ENCODE measurements at regions not wholly inside any gene's neighbourhood (a gene's known extent, or its start where the extent isn't known, plus 50 kb on each side); places are given as distances from the start of the nearest gene placed in this dataset.

DNA sequence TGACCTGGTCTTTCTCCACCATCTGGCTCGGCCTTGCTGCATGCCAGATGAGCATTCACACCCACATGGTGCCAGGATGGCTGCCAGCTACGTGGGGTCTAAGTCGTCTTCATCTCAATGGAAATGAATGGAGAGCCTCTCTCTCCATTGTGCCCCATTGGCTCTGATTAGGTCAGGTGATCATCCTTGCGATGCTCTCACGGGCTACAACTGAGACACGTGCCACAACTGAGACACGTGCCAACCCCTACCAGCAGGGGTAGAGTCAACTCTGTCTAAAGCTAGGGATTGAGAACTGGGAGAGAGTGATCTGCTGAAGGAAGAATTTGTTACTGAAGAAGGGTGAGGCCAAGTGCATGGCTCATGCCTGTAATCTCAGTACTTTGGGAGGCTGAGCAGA, 67.3 kb upstream of the RALY start:
- Mint-ChIP-seq H3K27ac (no peak overlapping the region), H3K4me1 (no peaks in the 10 kb centered on the region), H3K27me3 (peaks cover 18% of the 10 kb centered on the region), H3K9me3 (ENCODE audit: insufficient read depth) (no peaks in the 10 kb centered on the region), H3K4me3 (no peak overlapping the region)
- peaks cover 0 to 5% (median 0%) of the 10 kb centered on the region in 4 experiments for H3K27me3 ChIP-seq (replicated peaks in 1 of 4; ENCODE audit: control extremely low read depth in 1 of 4, control insufficient read depth in 3 of 4, insufficient read depth in 4 of 4, low read length in 3 of 4)
- no peak for DNase-seq
- TF ChIP-seq, protein P1, sequence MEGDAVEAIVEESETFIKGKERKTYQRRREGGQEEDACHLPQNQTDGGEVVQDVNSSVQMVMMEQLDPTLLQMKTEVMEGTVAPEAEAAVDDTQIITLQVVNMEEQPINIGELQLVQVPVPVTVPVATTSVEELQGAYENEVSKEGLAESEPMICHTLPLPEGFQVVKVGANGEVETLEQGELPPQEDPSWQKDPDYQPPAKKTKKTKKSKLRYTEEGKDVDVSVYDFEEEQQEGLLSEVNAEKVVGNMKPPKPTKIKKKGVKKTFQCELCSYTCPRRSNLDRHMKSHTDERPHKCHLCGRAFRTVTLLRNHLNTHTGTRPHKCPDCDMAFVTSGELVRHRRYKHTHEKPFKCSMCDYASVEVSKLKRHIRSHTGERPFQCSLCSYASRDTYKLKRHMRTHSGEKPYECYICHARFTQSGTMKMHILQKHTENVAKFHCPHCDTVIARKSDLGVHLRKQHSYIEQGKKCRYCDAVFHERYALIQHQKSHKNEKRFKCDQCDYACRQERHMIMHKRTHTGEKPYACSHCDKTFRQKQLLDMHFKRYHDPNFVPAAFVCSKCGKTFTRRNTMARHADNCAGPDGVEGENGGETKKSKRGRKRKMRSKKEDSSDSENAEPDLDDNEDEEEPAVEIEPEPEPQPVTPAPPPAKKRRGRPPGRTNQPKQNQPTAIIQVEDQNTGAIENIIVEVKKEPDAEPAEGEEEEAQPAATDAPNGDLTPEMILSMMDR (IDR thresholded peaks at IDR 0.05): no peak
- H3K9ac ChIP-seq (ENCODE audit: low read length): no peak overlapping the region
- ChIA-PET POLR2A (no interaction called here), CTCF (no interaction called here)
- H3K79me2 ChIP-seq (ENCODE audit: control insufficient read depth, insufficient read depth, low read length): no peaks in the 10 kb centered on the region
- WGBS (ENCODE audit: insufficient coverage): 95% methylated on average over 7 of the region's 7 CpGs
- ATAC-seq (ENCODE audit: low read depth): no peak
- no peak overlapping the region for H3K4me2 ChIP-seq (replicated peaks; ENCODE audit: low read depth, low read length, poor library complexity, severe bottlenecking)
- H3K9me3 ChIP-seq (ENCODE audit: control extremely low read depth in 1 of 3, control insufficient read depth in 2 of 3, insufficient read depth in 1 of 3, low read length in 2 of 3): no peaks in the 10 kb centered on the region
- no peak overlapping the region for H2AFZ ChIP-seq (ENCODE audit: insufficient read depth, low read depth, low read length, poor library complexity, severe bottlenecking)
- H3K36me3 ChIP-seq (replicated peaks in 1 of 2; ENCODE audit: control extremely low read depth in 1 of 2, control insufficient read depth in 1 of 2, extremely low read depth in 1 of 2, insufficient read depth in 2 of 2, low read length in 1 of 2): no peaks in the 10 kb centered on the region
- H3K27ac ChIP-seq (ENCODE audit: low read length in 2 of 2): no peak overlapping the region
- H4K20me1 ChIP-seq (ENCODE audit: control insufficient read depth, insufficient read depth, low read length, poor library complexity, severe bottlenecking): no peaks in the 10 kb centered on the region
- H3K4me1 ChIP-seq (ENCODE audit: control insufficient read depth in 2 of 2, insufficient read depth in 2 of 2, low read length in 2 of 2): no peaks in the 10 kb centered on the region
- intact Hi-C loops (cut with micrococcal nuclease): no loop called here
- no peak overlapping the region for H3K4me3 ChIP-seq (ENCODE audit: control extremely low read depth in 1 of 5, extremely low read depth in 1 of 5, insufficient read depth in 1 of 5, low read depth in 2 of 5, low read length in 4 of 5)

DNA sequence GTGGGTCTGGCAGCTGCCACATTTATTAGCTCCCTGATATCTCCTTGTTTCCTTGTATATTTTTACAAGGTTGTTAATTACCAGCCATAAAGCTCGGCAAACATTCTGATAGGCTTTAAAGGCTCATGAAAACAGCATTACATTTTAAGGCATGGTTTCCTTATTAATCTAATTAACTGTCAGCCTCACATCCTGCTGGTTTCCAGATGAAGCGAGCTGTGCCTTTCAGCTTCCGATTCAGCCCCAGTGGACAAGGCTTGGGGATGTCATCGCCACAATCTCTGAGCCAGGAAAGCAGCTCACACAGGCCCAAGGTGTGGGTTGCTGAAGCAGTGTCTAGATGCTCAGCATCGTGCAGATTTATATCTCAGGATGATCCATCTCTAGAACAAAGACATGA, 66.0 kb upstream of the RALY start:
- DNase-seq: no peak
- Histone ChIP-seq H4K20me1 (ENCODE audit: control insufficient read depth, insufficient read depth, low read length, poor library complexity, severe bottlenecking) (no peaks in the 10 kb centered on the region), H3K4me3 (ENCODE audit: control extremely low read depth in 1 of 5, extremely low read depth in 1 of 5, insufficient read depth in 1 of 5, low read depth in 2 of 5, low read length in 4 of 5) (no peak overlapping the region), H2AFZ (ENCODE audit: insufficient read depth, low read depth, low read length, poor library complexity, severe bottlenecking) (no peak overlapping the region), H3K27me3 (replicated peaks in 1 of 4; ENCODE audit: control extremely low read depth in 1 of 4, control insufficient read depth in 3 of 4, insufficient read depth in 4 of 4, low read length in 3 of 4) (peaks cover 0 to 5% (median 0%) of the 10 kb centered on the region in 4 experiments), H3K36me3 (replicated peaks in 1 of 2; ENCODE audit: control extremely low read depth in 1 of 2, control insufficient read depth in 1 of 2, extremely low read depth in 1 of 2, insufficient read depth in 2 of 2, low read length in 1 of 2) (no peaks in the 10 kb centered on the region), H3K9me3 (ENCODE audit: control extremely low read depth in 1 of 3, control insufficient read depth in 2 of 3, insufficient read depth in 1 of 3, low read length in 2 of 3) (no peaks in the 10 kb centered on the region), H3K4me2 (replicated peaks; ENCODE audit: low read depth, low read length, poor library complexity, severe bottlenecking) (no peak overlapping the region), H3K4me1 (ENCODE audit: control insufficient read depth in 2 of 2, insufficient read depth in 2 of 2, low read length in 2 of 2) (no peaks in the 10 kb centered on the region), H3K79me2 (ENCODE audit: control insufficient read depth, insufficient read depth, low read length) (no peaks in the 10 kb centered on the region), H3K27ac (ENCODE audit: low read length in 2 of 2) (no peak overlapping the region), H3K9ac (ENCODE audit: low read length) (no peak overlapping the region)
- Mint-ChIP-seq H3K4me3 (no peak overlapping the region), H3K27ac (no peak overlapping the region), H3K27me3 (peaks cover 18% of the 10 kb centered on the region), H3K4me1 (no peaks in the 10 kb centered on the region), H3K9me3 (ENCODE audit: insufficient read depth) (no peaks in the 10 kb centered on the region)
- no peak for ATAC-seq (ENCODE audit: low read depth)
- POLR2A ChIA-PET: no interaction called here
- no peak for TF ChIP-seq EZH2 (IDR thresholded peaks at IDR 0.05; ENCODE audit: borderline replicate concordance, insufficient read depth, low read depth, low read length, poor library complexity, severe bottlenecking)
- TF ChIP-seq, protein P1 (IDR thresholded peaks at IDR 0.05): no peak
- intact Hi-C loops (cut with micrococcal nuclease): no loop called here
- WGBS (ENCODE audit: insufficient coverage): 79% methylated on average over 3 of the region's 5 CpGs
- CTCF ChIA-PET: interaction anchor here (0.8 to 1.1 kb wide), 2 partner anchors 10 to 15 kb away, joined by 3 read pairs; no protein-coding TSS in a partner anchor

All from B cell (primary cell).